SU-DHL-6 (cell line): ENCODE measurements at regions not wholly inside any gene's neighbourhood (a gene's known extent, or its start where the extent isn't known, plus 50 kb on each side); places are given as distances from the start of the nearest gene placed in this dataset.

Experiments
- CTCF ChIP-seq: fragments of 200-600 bp; sonication (generic); IDR thresholded peaks from one replicate; pipeline ENCODE4 v1.5.1; 2017; ENCODE audit warnings: antibody characterized with exemption, mild to moderate bottlenecking, low read length, moderate library complexity; ENCODE audit not compliant: insufficient read depth, poor library complexity, severe bottlenecking
- EZH2phosphoT487 ChIP-seq: fragments of 200-600 bp; sonication (generic), shearing (Covaris generic); conservative IDR thresholded peaks from 2 replicates; pipeline ENCODE4 v1.6.1; 2018; ENCODE audit warnings: mild to moderate bottlenecking, antibody characterized with exemption, low read length, moderate library complexity, mixed read lengths

- TF ChIP-seq CTCF (no peak), EZH2phosphoT487 (no peak)
Observed at GRCh38 chr7:114173170-114173890, 241.3 kb upstream of the FOXP2 start.
